Activated B cell treated with CpG ODN at 0.5 μM for 24 hours (primary cell): ENCODE measurements at regions not wholly inside any gene's neighbourhood (a gene's known extent, or its start where the extent isn't known, plus 50 kb on each side); places are given as distances from the start of the nearest gene placed in this dataset.
"Not testable (repeated sequence)": the region's sequence is repeated elsewhere in the genome, so short reads cannot be mapped to it uniquely, and the experiment has no call there.

Experiments
- ATAC-seq: fragments of 200-7000 bp; cut with Tn5 transposase; one replicate; pipeline ENCODE4 v1.10.0; 2021; ENCODE audit warnings: low read depth, mild to moderate bottlenecking, moderate library complexity
- CTCF ChIA-PET: fragments of 350-600 bp; sonication (Branson Sonifier 250); formaldehyde crosslinking; loops from one replicate; lab custom pipeline; 2021; ENCODE audit warnings: antibody characterized with exemption; lab: Charles Lee
- POLR2A ChIA-PET: fragments of 350-600 bp; sonication (Branson Sonifier 250); formaldehyde crosslinking; loops from one replicate; lab custom pipeline; 2021; ENCODE audit warnings: antibody characterized with exemption; lab: Charles Lee
- DNase-seq: peaks from one replicate; pipeline ENCODE4 v3.0.0; 2022
- H3K27ac Mint-ChIP-seq: one replicate; pipeline ENCODE4 v1.8.0; 2020; ENCODE audit warnings: mixed read lengths
- H3K27me3 Mint-ChIP-seq: one replicate; pipeline ENCODE4 v1.8.0; 2021; ENCODE audit warnings: mixed read lengths
- H3K36me3 Mint-ChIP-seq: one replicate; pipeline ENCODE4 v1.8.0; 2021; ENCODE audit warnings: low read depth, mixed read lengths
- H3K4me1 Mint-ChIP-seq: one replicate; pipeline ENCODE4 v1.8.0; 2021; ENCODE audit warnings: mixed read lengths
- H3K4me3 Mint-ChIP-seq: one replicate; pipeline ENCODE4 v1.8.0; 2020; ENCODE audit warnings: mild to moderate bottlenecking, mixed read lengths
- H3K9me3 Mint-ChIP-seq: one replicate; pipeline ENCODE4 v1.8.0; 2020; ENCODE audit warnings: mixed read lengths
- CTCF ChIP-seq: fragments of 200-600 bp; IDR thresholded peaks from one replicate; pipeline ENCODE4 v1.8.0; 2022; ENCODE audit warnings: antibody characterized with exemption, mild to moderate bottlenecking
- intact Hi-C: fragments of 100-400 bp; cut with micrococcal nuclease; formaldehyde crosslinking; loops from one replicate; pipeline ENCODE4 v1.15.1; 2024

GRCh38 chr17:63285551-63285950 is 160.6 kb downstream of the CYB561 start:
- ChIA-PET CTCF (no interaction called here), POLR2A (no interaction called here)
- H3K27ac Mint-ChIP-seq: no peak overlapping the region
- no peak for ATAC-seq
- H3K4me3 Mint-ChIP-seq: no peak overlapping the region
- H3K9me3 Mint-ChIP-seq: peaks cover 21% of the 10 kb centered on the region
- H3K36me3 Mint-ChIP-seq: peaks cover 13% of the 10 kb centered on the region
- peaks cover 16% of the 10 kb centered on the region for H3K4me1 Mint-ChIP-seq
- no peak for DNase-seq
- intact Hi-C loops: no loop called here
- H3K27me3 Mint-ChIP-seq: peaks cover 4% of the 10 kb centered on the region
- TF ChIP-seq CTCF: no peak

- ATAC-seq: no peak
- Mint-ChIP-seq H3K4me3 (no peak overlapping the region), H3K36me3 (peaks cover 13% of the 10 kb centered on the region), H3K4me1 (peaks cover 13% of the 10 kb centered on the region), H3K27me3 (peaks cover 4% of the 10 kb centered on the region), H3K27ac (no peak overlapping the region), H3K9me3 (peaks cover 21% of the 10 kb centered on the region)
- DNase-seq: no peak
- ChIA-PET CTCF (no interaction called here), POLR2A (no interaction called here)
- no peak for TF ChIP-seq CTCF
- intact Hi-C loops: no loop called here
These were observed 159.9 kb downstream of the CYB561 start for GRCh38 chr17:63286254-63286653.

GRCh38 chr17:63287006-63287405 is 159.1 kb downstream of the CYB561 start:
- CTCF ChIA-PET, H3K27ac Mint-ChIP-seq, DNase-seq, ATAC-seq, POLR2A ChIA-PET, H3K27me3 Mint-ChIP-seq, H3K4me3 Mint-ChIP-seq, intact Hi-C loops: not testable (repeated sequence)
- Mint-ChIP-seq H3K4me1 (peaks cover 10% of the 10 kb centered on the region), H3K36me3 (peaks cover 13% of the 10 kb centered on the region), H3K9me3 (peaks cover 21% of the 10 kb centered on the region)

- intact Hi-C loops: no loop called here
- no peaks in the 10 kb centered on the region for H3K4me1 Mint-ChIP-seq
- no peak for TF ChIP-seq CTCF
- no peak overlapping the region for H3K4me3 Mint-ChIP-seq
- peaks cover 18% of the 10 kb centered on the region for H3K9me3 Mint-ChIP-seq
- peaks cover 13% of the 10 kb centered on the region for H3K36me3 Mint-ChIP-seq
- no peak for ATAC-seq
- peaks cover 6% of the 10 kb centered on the region for H3K27me3 Mint-ChIP-seq
- DNase-seq: no peak
- H3K27ac Mint-ChIP-seq: no peak overlapping the region
- ChIA-PET CTCF (no interaction called here), POLR2A (no interaction called here)
These were observed 156.2 kb downstream of the CYB561 start for GRCh38 chr17:63289931-63290330.

- no peak for TF ChIP-seq CTCF
- no peak for DNase-seq
- peaks cover 4% of the 10 kb centered on the region for H3K27me3 Mint-ChIP-seq
- no peak overlapping the region for H3K4me3 Mint-ChIP-seq
- H3K27ac Mint-ChIP-seq: no peak overlapping the region
- intact Hi-C loops: no loop called here
- peaks cover 15% of the 10 kb centered on the region for H3K9me3 Mint-ChIP-seq
- CTCF ChIA-PET: no interaction called here
- POLR2A ChIA-PET: interaction anchor here (0.8 kb wide), 1 partner anchor 10 kb away, joined by 3 read pairs; no protein-coding TSS in a partner anchor
- H3K36me3 Mint-ChIP-seq: peaks cover 11% of the 10 kb centered on the region
- H3K4me1 Mint-ChIP-seq: no peaks in the 10 kb centered on the region
- ATAC-seq: no peak
These were observed 155.8 kb downstream of the CYB561 start for GRCh38 chr17:63290351-63290750.

GRCh38 chr17:63290784-63291183 is 155.3 kb downstream of the CYB561 start:
- POLR2A ChIA-PET: interaction anchor here (0.8 kb wide), 1 partner anchor 11 kb away, joined by 3 read pairs; no protein-coding TSS in a partner anchor
- Mint-ChIP-seq H3K27me3 (peaks cover 2% of the 10 kb centered on the region), H3K9me3 (peaks cover 12% of the 10 kb centered on the region), H3K4me1 (no peaks in the 10 kb centered on the region), H3K4me3 (no peak overlapping the region), H3K36me3 (peaks cover 8% of the 10 kb centered on the region), H3K27ac (no peak overlapping the region)
- DNase-seq (no peak), ATAC-seq (no peak)
- CTCF ChIA-PET: no interaction called here
- TF ChIP-seq CTCF: no peak
- intact Hi-C loops: no loop called here
